Gastroesophageal sphincter (tissue), 2 donors: ENCODE measurements at regions not wholly inside any gene's neighbourhood (a gene's known extent, or its start where the extent isn't known, plus 50 kb on each side); places are given as distances from the start of the nearest gene placed in this dataset.

Experiments used
- POLR2A ChIP-seq, 2 donors: fragments of 450-650 bp; IDR thresholded peaks; one replicate each; pipeline ENCODE4 v1.6.1; 2017; ENCODE audit warnings: antibody characterized with exemption in 2 of 2, mild to moderate bottlenecking in 2 of 2, moderate library complexity in 1 of 2
- POLR2AphosphoS5 ChIP-seq: sonication (generic); formaldehyde crosslinking; IDR thresholded peaks from one replicate; pipeline ENCODE4 v1.6.1; 2017; ENCODE audit warnings: antibody characterized with exemption

DNA sequence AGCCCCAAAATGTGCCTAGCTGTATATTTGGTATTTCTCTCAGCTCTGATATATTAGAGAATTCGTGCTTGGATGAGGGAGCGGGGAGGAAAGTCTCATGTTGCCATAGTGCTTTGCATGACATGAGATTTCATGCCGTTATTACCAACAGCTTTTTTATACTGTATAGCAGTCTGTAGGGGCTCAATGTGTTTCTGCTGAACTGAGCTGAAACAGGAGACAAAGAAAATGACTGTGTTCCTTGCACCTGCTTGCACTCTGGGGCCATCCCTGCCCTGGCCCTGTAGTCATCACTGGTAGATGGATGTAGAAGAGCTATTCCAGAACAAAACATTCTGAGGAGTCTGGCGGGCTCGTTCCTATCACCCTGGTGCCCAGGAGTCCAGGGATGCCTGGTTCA is 128.0 kb upstream of the SASH1 start:
- TF ChIP-seq POLR2AphosphoS5: no peak
- TF ChIP-seq POLR2A (IDR thresholded peaks at IDR 0.05): no peak
